ENCODE measurements at regions not wholly inside any gene's neighbourhood (a gene's known extent, or its start where the extent isn't known, plus 50 kb on each side); places are given as distances from the start of the nearest gene placed in this dataset.

- H3K4me3 ChIP-seq (ENCODE audit: low read length): no peak overlapping the region
- H3K27me3 ChIP-seq (ENCODE audit: control insufficient read depth in 1 of 2, insufficient read depth in 2 of 2, low read length in 2 of 2): no peaks in the 10 kb centered on the region
- H3K4me3 Mint-ChIP-seq: no peak overlapping the region
- TF ChIP-seq, protein P1, sequence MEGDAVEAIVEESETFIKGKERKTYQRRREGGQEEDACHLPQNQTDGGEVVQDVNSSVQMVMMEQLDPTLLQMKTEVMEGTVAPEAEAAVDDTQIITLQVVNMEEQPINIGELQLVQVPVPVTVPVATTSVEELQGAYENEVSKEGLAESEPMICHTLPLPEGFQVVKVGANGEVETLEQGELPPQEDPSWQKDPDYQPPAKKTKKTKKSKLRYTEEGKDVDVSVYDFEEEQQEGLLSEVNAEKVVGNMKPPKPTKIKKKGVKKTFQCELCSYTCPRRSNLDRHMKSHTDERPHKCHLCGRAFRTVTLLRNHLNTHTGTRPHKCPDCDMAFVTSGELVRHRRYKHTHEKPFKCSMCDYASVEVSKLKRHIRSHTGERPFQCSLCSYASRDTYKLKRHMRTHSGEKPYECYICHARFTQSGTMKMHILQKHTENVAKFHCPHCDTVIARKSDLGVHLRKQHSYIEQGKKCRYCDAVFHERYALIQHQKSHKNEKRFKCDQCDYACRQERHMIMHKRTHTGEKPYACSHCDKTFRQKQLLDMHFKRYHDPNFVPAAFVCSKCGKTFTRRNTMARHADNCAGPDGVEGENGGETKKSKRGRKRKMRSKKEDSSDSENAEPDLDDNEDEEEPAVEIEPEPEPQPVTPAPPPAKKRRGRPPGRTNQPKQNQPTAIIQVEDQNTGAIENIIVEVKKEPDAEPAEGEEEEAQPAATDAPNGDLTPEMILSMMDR (IDR thresholded peaks at IDR 0.05): no peak
- H3K9me3 Mint-ChIP-seq: peaks cover 3% of the 10 kb centered on the region
- no peak overlapping the region for H3K27ac ChIP-seq (ENCODE audit: low read depth in 1 of 2, low read length in 2 of 2)
- no peaks in the 10 kb centered on the region for H3K4me1 ChIP-seq (ENCODE audit: insufficient read depth, low read length)
- peaks cover 0 to 9% of the 10 kb centered on the region in 2 experiments for H3K9me3 ChIP-seq (ENCODE audit: control insufficient read depth in 1 of 2, insufficient read depth in 1 of 2, low read length in 2 of 2)
- intact Hi-C loops (cut with DNase I, micrococcal nuclease): no loop called here
- H3K27me3 Mint-ChIP-seq: no peaks in the 10 kb centered on the region
- DNase-seq (no peak), ATAC-seq (ENCODE audit: poor library complexity) (no peak)
- ChIA-PET POLR2A (no interaction called here), CTCF (no interaction called here)
- no peaks in the 10 kb centered on the region for H3K4me1 Mint-ChIP-seq (ENCODE audit: low read depth)
- H3K36me3 Mint-ChIP-seq (ENCODE audit: low read depth): no peaks in the 10 kb centered on the region
- no peak overlapping the region for H3K27ac Mint-ChIP-seq
- H3K36me3 ChIP-seq (ENCODE audit: insufficient read depth, low read length): no peaks in the 10 kb centered on the region
Measured at GRCh38 chr5:124949862-124950261, 203.4 kb upstream of the ZNF608 start.

DNA sequence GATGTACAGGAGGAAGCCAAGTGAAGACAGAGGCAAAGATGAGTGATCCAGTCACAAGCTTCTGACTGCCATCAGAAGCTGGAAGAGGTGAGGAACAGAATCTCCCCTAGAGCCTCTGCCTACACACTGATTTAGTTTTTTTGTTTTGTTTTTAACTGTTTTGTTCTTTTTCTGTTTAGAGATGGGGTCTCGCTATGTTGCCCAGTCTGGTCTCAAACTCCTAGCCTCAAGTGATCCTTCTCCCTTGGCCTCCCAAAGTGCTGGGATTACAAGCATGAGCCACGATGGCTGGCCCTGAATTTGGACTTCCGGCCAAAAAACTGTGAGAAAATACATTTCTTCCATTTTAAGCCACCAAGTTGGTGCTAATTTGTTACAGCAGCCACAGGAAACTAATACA, 204.7 kb upstream of the ZNF608 start:
- peaks cover 0 to 5% of the 10 kb centered on the region in 2 experiments for H3K9me3 ChIP-seq (ENCODE audit: control insufficient read depth in 1 of 2, insufficient read depth in 1 of 2, low read length in 2 of 2)
- H3K27me3 ChIP-seq (ENCODE audit: control insufficient read depth in 1 of 2, insufficient read depth in 2 of 2, low read length in 2 of 2): no peaks in the 10 kb centered on the region
- intact Hi-C loops (cut with DNase I, micrococcal nuclease): no loop called here
- no peaks in the 10 kb centered on the region for H3K4me1 ChIP-seq (ENCODE audit: insufficient read depth, low read length)
- H3K36me3 ChIP-seq (ENCODE audit: insufficient read depth, low read length): no peaks in the 10 kb centered on the region
- DNase-seq (no peak), ATAC-seq (ENCODE audit: poor library complexity) (no peak)
- TF ChIP-seq, protein P1 (IDR thresholded peaks at IDR 0.05): no peak
- ChIA-PET CTCF (no interaction called here), POLR2A (no interaction called here)
- H3K27ac ChIP-seq (ENCODE audit: low read depth in 1 of 2, low read length in 2 of 2): no peak overlapping the region
- peaks cover 3% of the 10 kb centered on the region for H3K9me3 Mint-ChIP-seq
- H3K4me3 Mint-ChIP-seq: no peak overlapping the region
- no peaks in the 10 kb centered on the region for H3K36me3 Mint-ChIP-seq (ENCODE audit: low read depth)
- no peaks in the 10 kb centered on the region for H3K27me3 Mint-ChIP-seq
- H3K4me1 Mint-ChIP-seq (ENCODE audit: low read depth): no peaks in the 10 kb centered on the region
- no peak overlapping the region for H3K4me3 ChIP-seq (ENCODE audit: low read length)
- no peak overlapping the region for H3K27ac Mint-ChIP-seq

GRCh38 chr5:124951661-124952060, 205.2 kb upstream of the ZNF608 start:
- POLR2A ChIA-PET: interaction anchor here (0.7 kb wide), 1 partner anchor 1938 kb away, joined by 3 read pairs; no protein-coding TSS in a partner anchor
- DNase-seq: peak in 2 of 14 experiments; percentile 14 to 21
- H3K27me3 Mint-ChIP-seq: no peaks in the 10 kb centered on the region

More at GRCh38 chr5:124951661-124952060, 205.2 kb upstream of the ZNF608 start:
- H3K4me3 ChIP-seq (ENCODE audit: low read length): no peak overlapping the region
- H3K27me3 ChIP-seq (ENCODE audit: control insufficient read depth in 1 of 2, insufficient read depth in 2 of 2, low read length in 2 of 2): no peaks in the 10 kb centered on the region
- no peaks in the 10 kb centered on the region for H3K36me3 Mint-ChIP-seq (ENCODE audit: low read depth)
- no peaks in the 10 kb centered on the region for H3K36me3 ChIP-seq (ENCODE audit: insufficient read depth, low read length)
- intact Hi-C loops (cut with DNase I, micrococcal nuclease): no loop called here
- no peaks in the 10 kb centered on the region for H3K4me1 Mint-ChIP-seq (ENCODE audit: low read depth)
- H3K4me3 Mint-ChIP-seq: no peak overlapping the region
- peaks cover 0 to 5% of the 10 kb centered on the region in 2 experiments for H3K9me3 ChIP-seq (ENCODE audit: control insufficient read depth in 1 of 2, insufficient read depth in 1 of 2, low read length in 2 of 2)
- no peaks in the 10 kb centered on the region for H3K4me1 ChIP-seq (ENCODE audit: insufficient read depth, low read length)
- CTCF ChIA-PET: no interaction called here
- TF ChIP-seq, protein P1 (IDR thresholded peaks at IDR 0.05): no peak
- no peak overlapping the region for H3K27ac ChIP-seq (ENCODE audit: low read depth in 1 of 2, low read length in 2 of 2)
- no peak overlapping the region for H3K27ac Mint-ChIP-seq
- ATAC-seq (ENCODE audit: poor library complexity): no peak
- peaks cover 3% of the 10 kb centered on the region for H3K9me3 Mint-ChIP-seq

Data from CD4-positive, alpha-beta T cell (primary cell).